CD4-positive, alpha-beta T cell treated with Interleukin-6 at 100 ng/mL for 8 hours (primary cell): ENCODE measurements at regions not wholly inside any gene's neighbourhood (a gene's known extent, or its start where the extent isn't known, plus 50 kb on each side); places are given as distances from the start of the nearest gene placed in this dataset.

ENCODE experiments used
- DNase-seq: peaks from one replicate; pipeline ENCODE4 v3.0.0-alpha.2; 2020; ENCODE audit warnings: mixed read lengths, low spot score

GRCh38 chr4:74615411-74615810 is 170.5 kb downstream of the AREG start:
- DNase-seq = no peak

- no peak for DNase-seq
Observed at GRCh38 chr4:74618166-74618565, 173.2 kb downstream of the AREG start.

- DNase-seq = no peak
Observed at GRCh38 chr4:74618659-74619058, 173.7 kb downstream of the AREG start.

- no peak for DNase-seq
Observed at GRCh38 chr4:74619931-74620702, 174.2 kb downstream of the BTC start.

- DNase-seq = no peak
Observed at GRCh38 chr4:74621616-74622015, 172.7 kb downstream of the BTC start.

GRCh38 chr4:74623041-74623440 is 171.3 kb downstream of the BTC start:
- peak; percentile 20 for DNase-seq

GRCh38 chr4:74624351-74625151 is 169.8 kb downstream of the BTC start:
- DNase-seq = no peak

- DNase-seq = no peak
Observed at GRCh38 chr4:74625981-74626380, 168.3 kb downstream of the BTC start.

- DNase-seq = no peak
Observed at GRCh38 chr4:74627093-74627492, 167.2 kb downstream of the BTC start.

- no peak for DNase-seq
Observed at GRCh38 chr4:74627504-74627903, 166.8 kb downstream of the BTC start.

GRCh38 chr4:74628852-74629620 is 165.3 kb downstream of the BTC start:
- no peak for DNase-seq

- no peak for DNase-seq
Observed at GRCh38 chr4:74630551-74630950, 163.8 kb downstream of the BTC start.

- no peak for DNase-seq
Observed at GRCh38 chr4:74631338-74631737, 163.0 kb downstream of the BTC start.

- no peak for DNase-seq
Observed at GRCh38 chr4:74631988-74632387, 162.3 kb downstream of the BTC start.

- peak; percentile 39 for DNase-seq
Observed at GRCh38 chr4:74632634-74633033, 161.7 kb downstream of the BTC start.

GRCh38 chr4:74635074-74635473 is 159.2 kb downstream of the BTC start:
- DNase-seq = no peak

GRCh38 chr4:74635490-74636123 is 158.7 kb downstream of the BTC start:
- DNase-seq = no peak

GRCh38 chr4:74638001-74638400 is 156.3 kb downstream of the BTC start:
- no peak for DNase-seq

- no peak for DNase-seq
Observed at GRCh38 chr4:74638689-74639088, 155.6 kb downstream of the BTC start.

- no peak for DNase-seq
Observed at GRCh38 chr4:74640111-74640903, 154.0 kb downstream of the BTC start.

GRCh38 chr4:74642006-74642405 is 152.3 kb downstream of the BTC start:
- DNase-seq = no peak
